BE2C (cell line): ENCODE measurements at regions not wholly inside any gene's neighbourhood (a gene's known extent, or its start where the extent isn't known, plus 50 kb on each side); places are given as distances from the start of the nearest gene placed in this dataset.

Experiments used
- DNase-seq: peaks from one replicate; pipeline ENCODE4 v3.0.0-alpha.2; 2020
- H3K27me3 ChIP-seq: fragments of 250-450 bp; sonication (Bioruptor Pico); 2 replicates; pipeline ENCODE4 v1.5.1; 2020; ENCODE audit warnings: mild to moderate bottlenecking
- H3K36me3 ChIP-seq: fragments of 250-450 bp; sonication (Bioruptor Pico); 2 replicates; pipeline ENCODE4 v1.5.1; 2020; ENCODE audit warnings: mild to moderate bottlenecking
- H3K4me1 ChIP-seq: fragments of 250-450 bp; sonication (Bioruptor Pico); 2 replicates; pipeline ENCODE4 v1.5.1; 2020
- H3K4me3 ChIP-seq: 2 replicates; pipeline ENCODE4 v1.5.1; 2011; ENCODE audit warnings: low read depth, low read length
- H3K9me3 ChIP-seq: fragments of 250-450 bp; sonication (Bioruptor Pico); 2 replicates; pipeline ENCODE4 v1.5.1; 2020
- CTCF ChIP-seq: IDR thresholded peaks from 2 replicates; pipeline ENCODE4 v1.5.1; 2012; ENCODE audit warnings: mild to moderate bottlenecking, low read depth, low read length

- DNase-seq = no peak
- Histone ChIP-seq H3K9me3 (no peaks in the 10 kb centered on the region; the same call in 1 of the 2 replicates), H3K36me3 (no peaks in the 10 kb centered on the region), H3K27me3 (no peaks in the 10 kb centered on the region), H3K4me1 (no peaks in the 10 kb centered on the region), H3K4me3 (no peak overlapping the region)
- no peak for TF ChIP-seq CTCF
Observed at GRCh38 chr4:11791797-11792196, 363.1 kb upstream of the HS3ST1 start.

DNA sequence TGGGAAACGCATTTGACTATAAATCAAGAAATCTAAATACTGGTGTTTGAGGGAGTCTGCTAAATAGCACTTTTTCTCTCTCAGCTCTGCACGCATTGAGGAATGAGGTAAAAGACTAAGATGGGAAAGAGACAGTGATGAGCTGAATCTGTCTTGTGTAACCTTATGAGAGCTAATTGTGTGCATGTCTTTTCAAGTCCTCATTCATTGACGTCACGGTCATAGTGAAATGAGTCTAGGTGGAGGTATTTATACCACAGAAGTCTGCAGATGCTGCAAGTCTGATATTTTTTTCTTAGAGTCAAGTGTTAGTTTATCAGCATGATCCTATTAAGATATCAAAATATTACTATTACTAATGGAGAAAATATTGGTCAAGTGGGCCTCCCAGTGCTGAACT is 361.5 kb upstream of the HS3ST1 start:
- H3K36me3 ChIP-seq = no peaks in the 10 kb centered on the region
- TF ChIP-seq CTCF = no peak
- H3K4me3 ChIP-seq = no peak overlapping the region
- no peaks in the 10 kb centered on the region for H3K4me1 ChIP-seq
- no peak for DNase-seq
- H3K27me3 ChIP-seq = no peaks in the 10 kb centered on the region
- no peaks in the 10 kb centered on the region; the same call in 1 of the 2 replicates for H3K9me3 ChIP-seq

GRCh38 chr4:11783588-11783987 is 354.9 kb upstream of the HS3ST1 start:
- no peaks in the 10 kb centered on the region for H3K36me3 ChIP-seq
- no peak for DNase-seq
- no peaks in the 10 kb centered on the region for H3K27me3 ChIP-seq
- H3K9me3 ChIP-seq = no peaks in the 10 kb centered on the region
- H3K4me3 ChIP-seq = no peak overlapping the region
- TF ChIP-seq CTCF = no peak
- H3K4me1 ChIP-seq = no peaks in the 10 kb centered on the region

DNA sequence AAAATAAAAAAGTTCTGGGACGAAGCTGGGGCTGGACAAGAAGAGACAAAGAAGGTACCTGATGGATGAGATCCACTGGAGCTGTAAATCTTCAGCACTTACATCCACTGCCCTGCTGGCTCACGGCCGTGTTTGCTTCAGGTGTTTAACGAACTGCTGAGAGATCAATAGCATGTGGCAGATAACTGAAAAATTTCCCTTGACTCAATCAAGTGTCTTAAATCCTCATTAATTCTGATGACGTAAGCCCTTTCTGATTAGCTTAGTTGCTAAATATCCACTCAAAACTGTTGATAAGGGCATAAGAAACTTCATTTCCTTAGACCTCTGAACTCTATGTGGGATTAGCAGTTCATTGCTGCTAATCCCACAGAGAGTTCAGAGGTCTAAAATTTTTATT is 354.2 kb upstream of the HS3ST1 start:
- Histone ChIP-seq H3K36me3 (no peaks in the 10 kb centered on the region), H3K4me3 (no peak overlapping the region)
- DNase-seq = no peak

GRCh38 chr4:11777447-11777846 is 348.8 kb upstream of the HS3ST1 start:
- DNase-seq = no peak
- no peak for TF ChIP-seq CTCF
- Histone ChIP-seq H3K27me3 (no peaks in the 10 kb centered on the region), H3K4me1 (no peaks in the 10 kb centered on the region), H3K9me3 (no peaks in the 10 kb centered on the region), H3K4me3 (no peak overlapping the region), H3K36me3 (no peaks in the 10 kb centered on the region)

More for the DNA sequence above, 354.2 kb upstream of the HS3ST1 start:
- H3K4me1 ChIP-seq = no peaks in the 10 kb centered on the region
- no peaks in the 10 kb centered on the region for H3K27me3 ChIP-seq
- no peak for TF ChIP-seq CTCF
- H3K9me3 ChIP-seq = no peaks in the 10 kb centered on the region

DNA sequence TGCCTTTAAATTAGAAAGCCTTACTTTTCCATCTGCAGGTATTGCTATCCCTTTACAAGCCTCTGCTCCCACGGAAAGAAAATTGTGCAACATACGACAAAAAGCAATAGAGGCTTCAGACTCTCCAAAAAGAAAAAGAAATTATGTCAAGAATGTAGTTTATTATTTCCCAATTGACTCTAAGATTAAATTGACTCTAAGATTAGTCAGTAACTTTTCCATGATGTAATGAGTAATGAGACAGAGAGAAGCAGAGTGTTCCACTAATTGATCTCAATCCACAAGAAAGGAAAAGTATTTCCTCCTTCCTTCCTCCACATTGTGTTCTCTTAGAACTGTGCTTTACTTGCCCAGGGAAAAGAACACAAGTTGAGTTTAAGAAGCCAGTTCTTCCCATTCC is 345.7 kb upstream of the HS3ST1 start:
- no peaks in the 10 kb centered on the region for H3K36me3 ChIP-seq
- H3K27me3 ChIP-seq = no peaks in the 10 kb centered on the region
- no peak for DNase-seq
- no peak for TF ChIP-seq CTCF
- no peak overlapping the region for H3K4me3 ChIP-seq
- no peaks in the 10 kb centered on the region for H3K4me1 ChIP-seq
- H3K9me3 ChIP-seq = no peaks in the 10 kb centered on the region
